ENCODE measurements at regions not wholly inside any gene's neighbourhood (a gene's known extent, or its start where the extent isn't known, plus 50 kb on each side); places are given as distances from the start of the nearest gene placed in this dataset.

DNA sequence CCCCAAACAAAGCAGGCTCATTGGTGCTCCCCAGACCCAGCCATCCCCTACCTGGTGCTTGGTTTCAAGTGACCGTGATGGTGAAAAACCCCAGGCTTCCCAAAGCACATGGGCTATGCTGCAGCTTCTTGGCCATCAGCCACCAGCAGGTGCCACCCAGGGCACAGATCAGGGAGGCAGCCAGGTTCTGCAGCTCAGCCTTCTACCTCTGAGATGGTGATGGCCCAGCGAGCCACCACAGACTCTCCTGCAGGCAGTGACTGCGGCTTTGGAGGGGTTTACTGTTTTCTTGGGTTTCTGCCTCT, 70.0 kb upstream of the ALX4 start:
- no peak overlapping the region for H4K12ac ChIP-seq (ENCODE audit: low read depth, low read length)
- no peak overlapping the region for H2BK5ac ChIP-seq (ENCODE audit: low read depth, low read length, poor library complexity)
- WGBS (ENCODE audit: extremely low coverage, insufficient coverage, insufficient read length) = no CpG with 5 or more reads among the region's 3 CpGs
- no peak overlapping the region for H2BK120ac ChIP-seq (ENCODE audit: insufficient read depth, low read length, poor library complexity)
- H2AFZ ChIP-seq (ENCODE audit: insufficient read depth, low read length, poor library complexity) = no peak overlapping the region
- no peak overlapping the region for H2AK5ac ChIP-seq (ENCODE audit: low read length)
- no peaks in the 10 kb centered on the region for H3K79me2 ChIP-seq (ENCODE audit: control insufficient read depth, insufficient read depth, low read length, poor library complexity)
- no peak overlapping the region for H3K4me2 ChIP-seq (ENCODE audit: low read length)
- H3K4ac ChIP-seq (ENCODE audit: low read depth, low read length) = no peak overlapping the region
- no peak for DNase-seq
- H3K27me3 ChIP-seq (ENCODE audit: insufficient read depth, low read length) = no peaks in the 10 kb centered on the region
- peaks cover 2% of the 10 kb centered on the region for H3K9me3 ChIP-seq (ENCODE audit: insufficient read depth, low read depth, low read length)
- no peak overlapping the region for H4K91ac ChIP-seq (ENCODE audit: low read depth, low read length)
- H3K79me1 ChIP-seq (ENCODE audit: low read length) = no peaks in the 10 kb centered on the region
- no peak overlapping the region for H3K14ac ChIP-seq (ENCODE audit: low read length)
- no peak overlapping the region for H4K8ac ChIP-seq (ENCODE audit: low read depth, low read length)
- no peaks in the 10 kb centered on the region for H3K4me1 ChIP-seq (ENCODE audit: control insufficient read depth in 1 of 2, insufficient read depth in 2 of 2, low read length in 2 of 2)
- H3K23ac ChIP-seq (ENCODE audit: low read length) = no peak overlapping the region
- no peak overlapping the region for H3K27ac ChIP-seq (ENCODE audit: low read depth, low read length)
- H3K36me3 ChIP-seq (ENCODE audit: control insufficient read depth in 1 of 2, insufficient read depth in 2 of 2, low read length in 2 of 2) = no peaks in the 10 kb centered on the region
- no peak overlapping the region for H3K18ac ChIP-seq (ENCODE audit: low read length)
- no peak overlapping the region for H3K9ac ChIP-seq (ENCODE audit: low read length)
- no peak overlapping the region for H3K4me3 ChIP-seq (ENCODE audit: low read depth, low read length)
- no peak overlapping the region for H2BK12ac ChIP-seq (ENCODE audit: low read length)

- Histone ChIP-seq H3K27me3 (ENCODE audit: insufficient read depth, low read length) (no peaks in the 10 kb centered on the region), H3K14ac (ENCODE audit: low read length) (no peak overlapping the region), H3K18ac (ENCODE audit: low read length) (no peak overlapping the region), H4K8ac (ENCODE audit: low read depth, low read length) (no peak overlapping the region), H3K4ac (ENCODE audit: low read depth, low read length) (no peak overlapping the region), H2BK12ac (ENCODE audit: low read length) (no peak overlapping the region), H3K9ac (ENCODE audit: low read length) (no peak overlapping the region), H2AK5ac (ENCODE audit: low read length) (no peak overlapping the region), H2AFZ (ENCODE audit: insufficient read depth, low read length, poor library complexity) (no peak overlapping the region), H3K4me1 (ENCODE audit: control insufficient read depth in 1 of 2, insufficient read depth in 2 of 2, low read length in 2 of 2) (no peaks in the 10 kb centered on the region), H3K9me3 (ENCODE audit: insufficient read depth, low read depth, low read length) (peaks cover 2% of the 10 kb centered on the region), H3K4me3 (ENCODE audit: low read depth, low read length) (no peak overlapping the region), H2BK120ac (ENCODE audit: insufficient read depth, low read length, poor library complexity) (no peak overlapping the region), H3K79me1 (ENCODE audit: low read length) (no peaks in the 10 kb centered on the region), H4K12ac (ENCODE audit: low read depth, low read length) (no peak overlapping the region), H3K79me2 (ENCODE audit: control insufficient read depth, insufficient read depth, low read length, poor library complexity) (no peaks in the 10 kb centered on the region), H2BK5ac (ENCODE audit: low read depth, low read length, poor library complexity) (no peak overlapping the region), H3K4me2 (ENCODE audit: low read length) (no peak overlapping the region), H4K91ac (ENCODE audit: low read depth, low read length) (no peak overlapping the region), H3K27ac (ENCODE audit: low read depth, low read length) (no peak overlapping the region), H3K36me3 (ENCODE audit: control insufficient read depth in 1 of 2, insufficient read depth in 2 of 2, low read length in 2 of 2) (no peaks in the 10 kb centered on the region), H3K23ac (ENCODE audit: low read length) (no peak overlapping the region)
- DNase-seq = no peak
- WGBS (ENCODE audit: extremely low coverage, insufficient coverage, insufficient read length) = no CpG with 5 or more reads among the region's 7 CpGs
These were observed 70.9 kb upstream of the ALX4 start for GRCh38 chr11:44380820-44381219.

DNA sequence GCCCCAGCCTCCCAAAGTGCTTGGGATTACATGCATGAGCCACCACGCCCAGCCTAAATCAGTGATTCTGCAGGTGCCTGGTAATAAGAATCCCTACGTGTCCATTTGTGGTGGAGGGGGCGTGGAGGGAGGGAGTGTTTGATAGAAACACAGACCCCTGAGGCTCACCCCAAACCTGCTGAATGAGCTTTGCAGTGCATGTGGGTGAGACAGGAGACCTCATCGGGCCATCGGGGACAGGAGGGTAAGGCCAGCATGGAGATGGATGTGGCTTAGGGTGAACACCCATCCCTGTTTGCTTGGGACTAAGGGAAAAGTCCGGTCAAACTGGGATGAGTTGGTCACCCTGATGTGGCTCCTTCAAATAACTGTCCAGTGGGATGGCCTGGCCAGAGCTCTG, 71.3 kb upstream of the ALX4 start:
- Histone ChIP-seq H3K27ac (ENCODE audit: low read depth, low read length) (no peak overlapping the region), H4K12ac (ENCODE audit: low read depth, low read length) (no peak overlapping the region), H3K79me1 (ENCODE audit: low read length) (no peaks in the 10 kb centered on the region), H4K8ac (ENCODE audit: low read depth, low read length) (no peak overlapping the region), H3K9ac (ENCODE audit: low read length) (no peak overlapping the region), H2BK12ac (ENCODE audit: low read length) (no peak overlapping the region), H3K79me2 (ENCODE audit: control insufficient read depth, insufficient read depth, low read length, poor library complexity) (no peaks in the 10 kb centered on the region), H3K4me2 (ENCODE audit: low read length) (no peak overlapping the region), H4K91ac (ENCODE audit: low read depth, low read length) (no peak overlapping the region), H3K4me3 (ENCODE audit: low read depth, low read length) (no peak overlapping the region), H3K18ac (ENCODE audit: low read length) (no peak overlapping the region), H3K4me1 (ENCODE audit: control insufficient read depth in 1 of 2, insufficient read depth in 2 of 2, low read length in 2 of 2) (no peaks in the 10 kb centered on the region), H3K14ac (ENCODE audit: low read length) (no peak overlapping the region), H2BK5ac (ENCODE audit: low read depth, low read length, poor library complexity) (no peak overlapping the region), H2AK5ac (ENCODE audit: low read length) (no peak overlapping the region), H2BK120ac (ENCODE audit: insufficient read depth, low read length, poor library complexity) (no peak overlapping the region), H3K36me3 (ENCODE audit: control insufficient read depth in 1 of 2, insufficient read depth in 2 of 2, low read length in 2 of 2) (no peaks in the 10 kb centered on the region), H3K9me3 (ENCODE audit: insufficient read depth, low read depth, low read length) (peaks cover 2% of the 10 kb centered on the region), H3K4ac (ENCODE audit: low read depth, low read length) (no peak overlapping the region), H3K27me3 (ENCODE audit: insufficient read depth, low read length) (no peaks in the 10 kb centered on the region), H3K23ac (ENCODE audit: low read length) (no peak overlapping the region), H2AFZ (ENCODE audit: insufficient read depth, low read length, poor library complexity) (no peak overlapping the region)
- DNase-seq = no peak
- no CpG with 5 or more reads among the region's 6 CpGs for WGBS (ENCODE audit: extremely low coverage, insufficient coverage, insufficient read length)

DNA sequence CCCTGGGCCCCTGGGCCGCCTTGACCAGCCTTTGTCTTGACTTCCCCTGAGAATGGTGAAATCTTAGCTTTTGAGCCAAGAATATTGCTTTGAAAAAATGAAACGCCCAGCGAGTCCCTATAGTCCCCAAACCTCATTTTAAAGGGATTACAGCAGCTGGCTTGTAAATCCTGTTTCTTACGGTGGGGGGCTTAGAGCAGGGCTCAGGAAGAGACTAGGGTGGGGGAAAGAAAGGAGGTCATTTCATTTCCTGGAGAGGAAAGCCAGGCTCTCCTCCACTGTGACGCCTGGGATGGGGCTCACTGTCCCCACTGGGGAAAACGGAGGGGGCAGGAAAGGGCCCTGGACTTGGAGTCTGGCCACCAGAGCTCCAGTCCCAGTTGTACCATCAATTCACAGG, 72.2 kb upstream of the ALX4 start:
- Histone ChIP-seq H2BK120ac (ENCODE audit: insufficient read depth, low read length, poor library complexity) (no peak overlapping the region), H3K4me3 (ENCODE audit: low read depth, low read length) (no peak overlapping the region), H2AK5ac (ENCODE audit: low read length) (no peak overlapping the region), H3K4me2 (ENCODE audit: low read length) (no peak overlapping the region), H3K4ac (ENCODE audit: low read depth, low read length) (no peak overlapping the region), H3K27me3 (ENCODE audit: insufficient read depth, low read length) (no peaks in the 10 kb centered on the region), H2BK5ac (ENCODE audit: low read depth, low read length, poor library complexity) (no peak overlapping the region), H4K8ac (ENCODE audit: low read depth, low read length) (no peak overlapping the region), H3K14ac (ENCODE audit: low read length) (no peak overlapping the region), H2BK12ac (ENCODE audit: low read length) (no peak overlapping the region), H2AFZ (ENCODE audit: insufficient read depth, low read length, poor library complexity) (no peak overlapping the region), H3K79me1 (ENCODE audit: low read length) (no peaks in the 10 kb centered on the region), H3K9me3 (ENCODE audit: insufficient read depth, low read depth, low read length) (peaks cover 2% of the 10 kb centered on the region), H4K91ac (ENCODE audit: low read depth, low read length) (no peak overlapping the region), H3K18ac (ENCODE audit: low read length) (no peak overlapping the region), H3K4me1 (ENCODE audit: control insufficient read depth in 1 of 2, insufficient read depth in 2 of 2, low read length in 2 of 2) (no peaks in the 10 kb centered on the region), H3K23ac (ENCODE audit: low read length) (no peak overlapping the region), H3K9ac (ENCODE audit: low read length) (no peak overlapping the region), H4K12ac (ENCODE audit: low read depth, low read length) (no peak overlapping the region), H3K27ac (ENCODE audit: low read depth, low read length) (no peak overlapping the region), H3K36me3 (ENCODE audit: control insufficient read depth in 1 of 2, insufficient read depth in 2 of 2, low read length in 2 of 2) (no peaks in the 10 kb centered on the region), H3K79me2 (ENCODE audit: control insufficient read depth, insufficient read depth, low read length, poor library complexity) (no peaks in the 10 kb centered on the region)
- DNase-seq = no peak
- no CpG with 5 or more reads among the region's 6 CpGs for WGBS (ENCODE audit: extremely low coverage, insufficient coverage, insufficient read length)

Data from trophoblast cell (in vitro differentiated cells and primary cell).